ENCODE measurements at regions not wholly inside any gene's neighbourhood (a gene's known extent, or its start where the extent isn't known, plus 50 kb on each side); places are given as distances from the start of the nearest gene placed in this dataset.
"Not testable (repeated sequence)": the region's sequence is repeated elsewhere in the genome, so short reads cannot be mapped to it uniquely, and the experiment has no call there.

DNA sequence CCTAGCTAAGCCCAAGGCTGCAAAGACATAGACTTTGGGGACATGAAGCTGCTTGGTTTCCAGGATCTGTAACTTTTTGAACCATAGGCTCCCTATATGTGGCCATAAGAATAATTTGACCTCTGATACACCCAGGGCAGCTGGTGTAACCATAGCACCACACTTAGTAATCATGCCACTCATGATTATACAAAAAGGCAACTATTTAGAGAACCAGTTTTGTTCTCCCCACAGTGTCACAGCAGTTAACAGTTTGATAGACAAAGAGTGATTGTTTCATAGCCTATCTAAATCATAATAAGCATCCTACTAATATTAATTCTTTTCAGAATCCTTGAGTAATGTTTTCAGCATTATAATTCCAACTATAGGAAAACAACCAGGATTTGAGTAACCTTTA lies 334.9 kb downstream of the NEK10 start:
- TF ChIP-seq, protein P1, sequence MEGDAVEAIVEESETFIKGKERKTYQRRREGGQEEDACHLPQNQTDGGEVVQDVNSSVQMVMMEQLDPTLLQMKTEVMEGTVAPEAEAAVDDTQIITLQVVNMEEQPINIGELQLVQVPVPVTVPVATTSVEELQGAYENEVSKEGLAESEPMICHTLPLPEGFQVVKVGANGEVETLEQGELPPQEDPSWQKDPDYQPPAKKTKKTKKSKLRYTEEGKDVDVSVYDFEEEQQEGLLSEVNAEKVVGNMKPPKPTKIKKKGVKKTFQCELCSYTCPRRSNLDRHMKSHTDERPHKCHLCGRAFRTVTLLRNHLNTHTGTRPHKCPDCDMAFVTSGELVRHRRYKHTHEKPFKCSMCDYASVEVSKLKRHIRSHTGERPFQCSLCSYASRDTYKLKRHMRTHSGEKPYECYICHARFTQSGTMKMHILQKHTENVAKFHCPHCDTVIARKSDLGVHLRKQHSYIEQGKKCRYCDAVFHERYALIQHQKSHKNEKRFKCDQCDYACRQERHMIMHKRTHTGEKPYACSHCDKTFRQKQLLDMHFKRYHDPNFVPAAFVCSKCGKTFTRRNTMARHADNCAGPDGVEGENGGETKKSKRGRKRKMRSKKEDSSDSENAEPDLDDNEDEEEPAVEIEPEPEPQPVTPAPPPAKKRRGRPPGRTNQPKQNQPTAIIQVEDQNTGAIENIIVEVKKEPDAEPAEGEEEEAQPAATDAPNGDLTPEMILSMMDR (IDR thresholded peaks at IDR 0.05; ENCODE audit: borderline replicate concordance, control extremely low read depth, extremely low read depth, insufficient read depth, missing control alignments) = no peak
- DNase-seq (ENCODE audit: low spot score) = no peak

GRCh38 chr3:27040674-27041073 lies 328.5 kb downstream of the NEK10 start:
- in situ Hi-C loops (cut with MboI; ENCODE audit: low sequenced_read_pairs, unreplicated experiment) = no loop called here
- no peak for DNase-seq (ENCODE audit: low spot score)
- TF ChIP-seq, protein P1 (IDR thresholded peaks at IDR 0.05; ENCODE audit: borderline replicate concordance, control extremely low read depth, extremely low read depth, insufficient read depth, missing control alignments) = no peak

More for the DNA sequence above, 334.9 kb downstream of the NEK10 start:
- in situ Hi-C loops (cut with MboI; ENCODE audit: low sequenced_read_pairs, unreplicated experiment) = no loop called here

GRCh38 chr3:27042541-27042940 lies 326.6 kb downstream of the NEK10 start:
- DNase-seq (ENCODE audit: low spot score); in situ Hi-C loops (cut with MboI; ENCODE audit: low sequenced_read_pairs, unreplicated experiment): not testable (repeated sequence)

DNA sequence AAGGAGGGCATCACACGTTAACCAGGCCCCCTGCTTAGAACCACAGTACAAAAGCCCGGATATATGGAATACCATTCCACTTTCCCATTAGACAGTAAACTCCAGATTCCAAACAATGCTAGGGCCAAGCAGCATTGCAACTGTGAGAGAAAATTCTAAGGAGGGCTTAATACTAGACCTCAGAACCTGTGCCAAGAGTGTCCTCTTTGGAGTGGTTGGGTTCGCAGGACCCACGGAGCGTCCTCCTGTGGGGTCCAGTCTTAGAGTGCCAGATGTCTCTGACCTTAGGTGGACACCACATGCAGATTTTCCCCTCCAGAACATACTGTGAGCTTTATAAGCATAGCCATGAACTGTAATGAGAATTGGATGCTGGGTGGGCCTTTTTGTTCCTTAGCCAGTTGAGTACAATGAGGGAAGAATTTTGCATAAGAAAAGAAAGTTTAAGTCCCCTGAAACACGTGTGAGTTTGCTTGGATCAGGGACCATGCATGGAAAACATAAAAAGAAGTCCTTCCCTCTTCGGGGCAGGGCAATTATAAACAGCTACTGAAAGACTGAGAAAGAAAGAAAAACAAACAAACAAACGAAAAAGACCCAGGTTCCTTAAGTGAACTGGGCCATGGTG lies 325.7 kb downstream of the NEK10 start:
- TF ChIP-seq, protein P1 (IDR thresholded peaks at IDR 0.05; ENCODE audit: borderline replicate concordance, control extremely low read depth, extremely low read depth, insufficient read depth, missing control alignments) = no peak
- in situ Hi-C loops (cut with MboI; ENCODE audit: low sequenced_read_pairs, unreplicated experiment) = no loop called here
- no peak for DNase-seq (ENCODE audit: low spot score)

DNA sequence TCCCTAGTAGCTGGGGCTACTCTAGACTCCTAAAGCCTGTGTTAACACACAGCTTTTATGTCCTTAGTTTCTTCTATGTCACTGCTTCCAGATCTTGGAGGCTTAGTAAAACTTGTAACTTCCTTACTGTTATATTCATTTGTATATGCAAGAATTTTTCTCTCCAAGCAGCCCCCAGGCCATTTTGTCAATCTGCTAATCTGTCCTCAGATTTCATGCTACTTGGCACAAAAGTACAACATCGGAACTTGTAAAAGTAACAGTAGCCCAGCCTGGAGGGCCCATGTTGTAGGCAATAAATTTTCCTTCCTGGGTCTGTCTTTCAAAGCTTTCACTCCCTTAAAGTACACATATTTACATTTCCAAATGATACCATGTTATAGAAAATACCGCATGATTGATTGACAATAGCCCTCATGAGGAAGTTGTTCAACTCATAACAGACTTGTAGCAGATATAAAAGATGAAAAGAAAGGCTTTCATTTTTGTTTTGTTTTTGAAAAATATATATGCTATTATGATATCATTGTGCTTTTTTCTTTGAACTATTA lies 324.2 kb downstream of the NEK10 start:
- no peak for DNase-seq (ENCODE audit: low spot score)
- TF ChIP-seq, protein P1 (IDR thresholded peaks at IDR 0.05; ENCODE audit: borderline replicate concordance, control extremely low read depth, extremely low read depth, insufficient read depth, missing control alignments) = no peak
- in situ Hi-C loops (cut with MboI; ENCODE audit: low sequenced_read_pairs, unreplicated experiment) = no loop called here

- no peak for DNase-seq (ENCODE audit: low spot score)
- in situ Hi-C loops (cut with MboI; ENCODE audit: low sequenced_read_pairs, unreplicated experiment) = no loop called here
- TF ChIP-seq, protein P1 (IDR thresholded peaks at IDR 0.05; ENCODE audit: borderline replicate concordance, control extremely low read depth, extremely low read depth, insufficient read depth, missing control alignments) = no peak
Measured at GRCh38 chr3:27046351-27046750, 322.8 kb downstream of the NEK10 start.

- TF ChIP-seq, protein P1 (IDR thresholded peaks at IDR 0.05; ENCODE audit: borderline replicate concordance, control extremely low read depth, extremely low read depth, insufficient read depth, missing control alignments) = no peak
- in situ Hi-C loops (cut with MboI; ENCODE audit: low sequenced_read_pairs, unreplicated experiment) = no loop called here
- no peak for DNase-seq (ENCODE audit: low spot score)
Measured at GRCh38 chr3:27049792-27050191, 319.4 kb downstream of the NEK10 start.

- DNase-seq (ENCODE audit: low spot score); in situ Hi-C loops (cut with MboI; ENCODE audit: low sequenced_read_pairs, unreplicated experiment): not testable (repeated sequence)
Measured at GRCh38 chr3:27051527-27051926, 317.7 kb downstream of the NEK10 start.

All from GM13976 (cell line).